H1 (cell line): ENCODE measurements at regions not wholly inside any gene's neighbourhood (a gene's known extent, or its start where the extent isn't known, plus 50 kb on each side); places are given as distances from the start of the nearest gene placed in this dataset.

ENCODE experiments used
- CTCF ChIA-PET: fragments of 300-600 bp; sonication (Branson Sonifier 250); formaldehyde crosslinking; loops from one replicate; lab custom pipeline; 2021; ENCODE audit not compliant: partially characterized antibody; lab: Charles Lee
- POLR2A ChIA-PET: fragments of 300-600 bp; sonication (Branson Sonifier 250); formaldehyde crosslinking; loops from one replicate; lab custom pipeline; 2021; ENCODE audit warnings: inconsistent platforms; ENCODE audit not compliant: partially characterized antibody; lab: Charles Lee
- DNase-seq, 2 experiments: peaks; one replicate each; pipeline versions ENCODE4 v3.0.0 to v3.0.0-alpha.2; 2010 to 2022; ENCODE audit warnings: low spot score in 2 of 2, low read depth in 1 of 2, mixed read lengths in 1 of 2
- FAIRE-seq: peaks from 2 replicates; lab custom pipeline; 2011; peaks lifted over from hg19 to GRCh38; lab: Jason Lieb, UNC
- H2AFZ ChIP-seq: 2 replicates; pipeline ENCODE4 v1.8.1; 2012; ENCODE audit warnings: low read length, inconsistent platforms
- H2AK5ac ChIP-seq: 2 replicates; pipeline ENCODE4 v1.6.1; 2013; ENCODE audit warnings: low read depth, low read length
- H2BK120ac ChIP-seq: replicated peaks from 2 replicates; pipeline ENCODE3; 2013; ENCODE audit warnings: low read depth, low read length, inconsistent platforms
- H2BK12ac ChIP-seq: 2 replicates; pipeline ENCODE4 v1.6.1; 2013; ENCODE audit warnings: low read depth, low read length
- H2BK15ac ChIP-seq: 2 replicates; pipeline ENCODE4 v1.6.1; 2013; ENCODE audit warnings: low read length
- H2BK20ac ChIP-seq: 2 replicates; pipeline ENCODE4 v1.6.1; 2013; ENCODE audit warnings: low read length
- H2BK5ac ChIP-seq: 2 replicates; pipeline ENCODE4 v1.6.1; 2013; ENCODE audit warnings: low read depth, low read length
- H3K14ac ChIP-seq: 2 replicates; pipeline ENCODE4 v1.6.1; 2013; ENCODE audit warnings: inconsistent platforms; ENCODE audit not compliant: insufficient read length
- H3K18ac ChIP-seq: 2 replicates; pipeline ENCODE4 v1.6.1; 2013; ENCODE audit warnings: low read length; ENCODE audit errors: extremely low read depth
- H3K23ac ChIP-seq: 2 replicates; pipeline ENCODE4 v1.6.1; 2013; ENCODE audit warnings: inconsistent platforms; ENCODE audit not compliant: insufficient read length
- H3K23me2 ChIP-seq: 2 replicates; pipeline ENCODE4 v1.6.1; 2013; ENCODE audit warnings: low read depth, low read length
- H3K27ac ChIP-seq: 2 replicates; pipeline ENCODE4 v1.6.1; 2011; ENCODE audit warnings: low read depth, low read length, inconsistent platforms
- H3K27me3 ChIP-seq, 4 experiments: replicated peaks in 1 of 4; 1 replicate in 1 of 4; 2 replicates in 3 of 4; pipeline versions ENCODE4 v1.6.1 to v1.8.1; 2011 to 2013; ENCODE audit warnings: low read length in 3 of 4, mild to moderate bottlenecking in 3 of 4, inconsistent platforms in 2 of 4, mixed read lengths in 2 of 4, moderate library complexity in 1 of 4; ENCODE audit not compliant: control insufficient read depth in 3 of 4, insufficient read depth in 3 of 4; ENCODE audit errors: extremely low read depth in 1 of 4
- H3K36me3 ChIP-seq, 4 experiments: 2 replicates each; pipeline versions ENCODE4 v1.6.1 to v1.8.1; 2011 to 2013; ENCODE audit warnings: mild to moderate bottlenecking in 4 of 4, low read length in 3 of 4, moderate library complexity in 2 of 4, control low read depth in 1 of 4, inconsistent platforms in 1 of 4; ENCODE audit not compliant: insufficient read depth in 4 of 4, control insufficient read depth in 2 of 4
- H3K4ac ChIP-seq: replicated peaks from 2 replicates; pipeline ENCODE3; 2013; ENCODE audit warnings: low read length, low read depth, mixed read lengths, inconsistent platforms; ENCODE audit not compliant: insufficient read length
- H3K4me1 ChIP-seq, 4 experiments: replicated peaks in 1 of 4; 1 replicate in 1 of 4; 2 replicates in 3 of 4; pipeline versions ENCODE4 v1.6.1 to v1.8.1; 2011 to 2013; ENCODE audit warnings: low read length in 3 of 4, inconsistent platforms in 2 of 4, mixed read lengths in 1 of 4; ENCODE audit not compliant: insufficient read depth in 4 of 4, control insufficient read depth in 3 of 4
- H3K4me2 ChIP-seq, 2 experiments: 2 replicates each; pipeline versions ENCODE4 v1.6.1 to v1.8.1; 2011 to 2013; ENCODE audit warnings: low read depth in 2 of 2, low read length in 2 of 2, control low read depth in 1 of 2, inconsistent platforms in 1 of 2, mild to moderate bottlenecking in 1 of 2; ENCODE audit not compliant: insufficient read depth in 1 of 2
- H3K4me3 ChIP-seq, 4 experiments: fragments of 200-600, 300-600 bp in 1 of 4; sonication (generic), shearing (Covaris generic), sonication (Bioruptor Twin) in 1 of 4; 2 replicates each; pipeline versions ENCODE4 v1.5.1 to v1.8.1; 2011 to 2016; ENCODE audit warnings: low read length in 4 of 4, low read depth in 3 of 4, control low read depth in 2 of 4, inconsistent platforms in 2 of 4, mild to moderate bottlenecking in 2 of 4, mixed read lengths in 1 of 4, moderate library complexity in 1 of 4; ENCODE audit not compliant: insufficient read depth in 2 of 4; ENCODE audit errors: extremely low read depth in 1 of 4
- H3K56ac ChIP-seq: replicated peaks from 2 replicates; pipeline ENCODE3; 2013; ENCODE audit warnings: low read depth, mild to moderate bottlenecking, mixed read lengths, low read length, inconsistent platforms; ENCODE audit not compliant: insufficient read length
- H3K79me1 ChIP-seq: 2 replicates; pipeline ENCODE4 v1.6.1; 2013; ENCODE audit warnings: low read depth, low read length, control low read depth
- H3K79me2 ChIP-seq, 2 experiments: 2 replicates each; pipeline versions ENCODE4 v1.6.1 to v1.8.1; 2012 to 2013; ENCODE audit warnings: low read length in 2 of 2, mild to moderate bottlenecking in 2 of 2, inconsistent platforms in 1 of 2; ENCODE audit not compliant: insufficient read depth in 2 of 2, control insufficient read depth in 1 of 2
- H3K9ac ChIP-seq, 4 experiments: replicated peaks in 1 of 4; 1 replicate in 1 of 4; 2 replicates in 3 of 4; pipeline versions ENCODE4 v1.6.1 to v1.8.1; 2011 to 2013; ENCODE audit warnings: low read depth in 3 of 4, low read length in 3 of 4, control low read depth in 2 of 4, mild to moderate bottlenecking in 2 of 4, moderate library complexity in 2 of 4, inconsistent platforms in 1 of 4; ENCODE audit errors: extremely low read depth in 1 of 4
- H3K9me3 ChIP-seq, 2 experiments: 2 replicates each; pipeline versions ENCODE4 v1.6.1 to v1.8.1; 2012 to 2013; ENCODE audit warnings: mild to moderate bottlenecking in 2 of 2, moderate library complexity in 2 of 2, control low read depth in 1 of 2, inconsistent platforms in 1 of 2, low read depth in 1 of 2, low read length in 1 of 2, mixed read lengths in 1 of 2; ENCODE audit not compliant: insufficient read depth in 2 of 2
- H4K20me1 ChIP-seq, 2 experiments: replicated peaks in 1 of 2; 2 replicates each; pipeline versions ENCODE3 to v1.8.1; 2011 to 2013; ENCODE audit warnings: inconsistent platforms in 2 of 2, low read length in 2 of 2, mild to moderate bottlenecking in 1 of 2; ENCODE audit not compliant: insufficient read depth in 2 of 2, control insufficient read depth in 1 of 2
- H4K5ac ChIP-seq: 2 replicates; pipeline ENCODE4 v1.6.1; 2013; ENCODE audit warnings: low read length, low read depth, mixed read lengths, inconsistent platforms; ENCODE audit not compliant: insufficient read length
- H4K8ac ChIP-seq: 2 replicates; pipeline ENCODE4 v1.8.0; 2013; ENCODE audit warnings: mild to moderate bottlenecking, moderate library complexity, low read length, inconsistent platforms; ENCODE audit not compliant: insufficient read depth; ENCODE audit errors: extremely low read depth
- H4K91ac ChIP-seq: replicated peaks from 2 replicates; pipeline ENCODE3; 2013; ENCODE audit warnings: low read length, mixed read lengths, inconsistent platforms; ENCODE audit not compliant: insufficient read length
- BCL11A ChIP-seq, 2 experiments: IDR thresholded peaks; one replicate each; pipeline ENCODE4 v1.6.1; 2011; ENCODE audit warnings: low read depth in 2 of 2, low read length in 2 of 2, mild to moderate bottlenecking in 2 of 2
- KDM4A ChIP-seq: IDR thresholded peaks from one replicate; pipeline ENCODE4 v1.7.1; 2012; ENCODE audit warnings: low read depth, mild to moderate bottlenecking, moderate library complexity, low read length, inconsistent platforms; ENCODE audit not compliant: severe bottlenecking
- RAD21 ChIP-seq, 2 experiments: IDR thresholded peaks in 1 of 2; conservative IDR thresholded peaks in 1 of 2; 2 replicates each; pipeline ENCODE4 v1.6.1; 2011; ENCODE audit warnings: low read depth in 2 of 2, low read length in 2 of 2, improper control_type of control experiment in 1 of 2, inconsistent platforms in 1 of 2, mild to moderate bottlenecking in 1 of 2, moderate library complexity in 1 of 2
- TAF7 ChIP-seq: optimal IDR thresholded peaks from 2 replicates; pipeline ENCODE3; 2011; ENCODE audit warnings: low read depth, mild to moderate bottlenecking, inconsistent platforms, low read length, moderate library complexity, borderline replicate concordance
- TF ChIP-seq, protein P1 (sequence below): IDR thresholded peaks from 2 replicates; pipeline ENCODE4 v1.6.1; 2011; ENCODE audit warnings: low read depth, mild to moderate bottlenecking, low read length; ENCODE audit not compliant: insufficient read depth

DNA sequence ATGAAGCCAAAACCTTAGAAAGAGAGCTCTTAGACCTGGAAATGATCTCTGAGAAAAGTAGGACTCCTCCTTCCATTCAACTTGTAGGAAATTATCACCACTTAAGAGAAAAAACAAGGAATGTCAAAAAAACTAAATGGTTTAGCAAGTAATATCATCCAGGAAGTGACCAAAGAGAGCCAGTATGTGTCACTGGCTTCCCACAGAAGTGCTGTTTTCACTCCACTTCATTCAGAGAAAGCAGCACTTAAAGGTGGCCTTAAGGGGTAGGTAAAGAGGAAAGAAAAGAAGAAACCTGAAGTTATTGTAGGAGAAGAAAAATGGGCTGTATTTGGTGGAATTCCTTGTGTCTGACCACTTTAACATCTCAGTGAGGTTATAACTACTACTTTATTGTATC is 414.4 kb upstream of the ETAA1 start:
- no peak overlapping the region for H2AFZ ChIP-seq

More for the DNA sequence above, 414.4 kb upstream of the ETAA1 start:
- H3K27ac ChIP-seq = no peak overlapping the region
- no peak overlapping the region for H2BK12ac ChIP-seq
- no peak for TF ChIP-seq BCL11A (IDR thresholded peaks at IDR 0.05; ENCODE audit: low read depth in 2 of 2, low read length in 2 of 2)
- no peak for TF ChIP-seq TAF7
- TF ChIP-seq RAD21 (IDR thresholded peaks at IDR 0.05 in 1 of 2, conservative IDR thresholded peaks at IDR 0.05 in 1 of 2; ENCODE audit: low read depth in 2 of 2, low read length in 2 of 2) = 0 out of 4 replicates have a peak, but pooled peaks of 1 of the 2 experiments have one; percentile 23
- TF ChIP-seq, protein P1, sequence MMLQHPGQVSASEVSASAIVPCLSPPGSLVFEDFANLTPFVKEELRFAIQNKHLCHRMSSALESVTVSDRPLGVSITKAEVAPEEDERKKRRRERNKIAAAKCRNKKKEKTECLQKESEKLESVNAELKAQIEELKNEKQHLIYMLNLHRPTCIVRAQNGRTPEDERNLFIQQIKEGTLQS = no peak
- TF ChIP-seq KDM4A = no peak
- H2AK5ac ChIP-seq = no peak overlapping the region
- H3K14ac ChIP-seq = no peak overlapping the region
- H3K4ac ChIP-seq = no peak overlapping the region
- FAIRE-seq (no peak), DNase-seq (no peak)
- no peak overlapping the region for H4K5ac ChIP-seq
- no peak overlapping the region for H4K8ac ChIP-seq
- no peak overlapping the region for H2BK120ac ChIP-seq
- ChIA-PET POLR2A (no interaction called here), CTCF (interaction anchor here (0.7 kb wide), 1 partner anchor 19 kb away, joined by 3 read pairs; no protein-coding TSS in a partner anchor)
- H4K20me1 ChIP-seq = no peaks in the 10 kb centered on the region
- no peaks in the 10 kb centered on the region for H3K4me1 ChIP-seq
- H4K91ac ChIP-seq = no peak overlapping the region
- no peaks in the 10 kb centered on the region for H3K23me2 ChIP-seq
- no peak overlapping the region for H3K4me2 ChIP-seq
- H3K9me3 ChIP-seq = no peaks in the 10 kb centered on the region
- H3K23ac ChIP-seq = no peak overlapping the region
- H3K79me2 ChIP-seq = no peaks in the 10 kb centered on the region
- no peak overlapping the region for H2BK15ac ChIP-seq
- no peak overlapping the region for H3K56ac ChIP-seq
- H2BK20ac ChIP-seq = no peak overlapping the region
- H3K27me3 ChIP-seq = no peaks in the 10 kb centered on the region
- no peak overlapping the region for H3K4me3 ChIP-seq
- no peaks in the 10 kb centered on the region for H3K36me3 ChIP-seq
- no peak overlapping the region for H3K18ac ChIP-seq
- H2BK5ac ChIP-seq = no peak overlapping the region
- no peak overlapping the region for H3K9ac ChIP-seq
- H3K79me1 ChIP-seq = no peaks in the 10 kb centered on the region
